GM23248 (cell line): ENCODE measurements at regions not wholly inside any gene's neighbourhood (a gene's known extent, or its start where the extent isn't known, plus 50 kb on each side); places are given as distances from the start of the nearest gene placed in this dataset.

Experiments used
- DNase-seq: peaks from one replicate; pipeline ENCODE4 v3.0.0-alpha.2; 2015
- H2AFZ ChIP-seq: fragments of 200-600 bp; sonication (generic); 2 replicates; pipeline ENCODE4 v1.6.1; 2016; ENCODE audit warnings: antibody characterized with exemption
- H3F3A ChIP-seq: fragments of 200-600 bp; sonication (generic); 2 replicates; pipeline ENCODE4 v1.6.1; 2016; ENCODE audit warnings: mild to moderate bottlenecking, antibody characterized with exemption, mixed run types; ENCODE audit not compliant: insufficient read depth
- H3K27ac ChIP-seq: fragments of 200-600 bp; sonication (generic); 2 replicates; pipeline ENCODE4 v1.5.1; 2016; ENCODE audit warnings: mild to moderate bottlenecking
- H3K27me3 ChIP-seq: fragments of 200-600 bp; sonication (generic); replicated peaks from 2 replicates; pipeline ENCODE4 v1.6.1; 2016; ENCODE audit warnings: mild to moderate bottlenecking; ENCODE audit not compliant: insufficient read depth
- H3K36me3 ChIP-seq: fragments of 200-600 bp; sonication (generic); 2 replicates; pipeline ENCODE4 v1.6.1; 2016; ENCODE audit warnings: low read depth, mild to moderate bottlenecking
- H3K4me1 ChIP-seq: fragments of 200-600 bp; sonication (generic); 2 replicates; pipeline ENCODE4 v1.6.1; 2016; ENCODE audit warnings: mild to moderate bottlenecking; ENCODE audit not compliant: insufficient read depth
- H3K4me2 ChIP-seq: fragments of 200-600 bp; sonication (generic); one replicate; pipeline ENCODE4 v1.6.1; 2016; ENCODE audit warnings: mild to moderate bottlenecking; ENCODE audit not compliant: unreplicated experiment
- H3K4me3 ChIP-seq: fragments of 200-600 bp; sonication (generic); 2 replicates; pipeline ENCODE4 v1.5.1; 2016; ENCODE audit warnings: mild to moderate bottlenecking
- H3K79me2 ChIP-seq: fragments of 200-600 bp; sonication (generic); 2 replicates; pipeline ENCODE4 v1.6.1; 2016; ENCODE audit warnings: mild to moderate bottlenecking; ENCODE audit not compliant: insufficient read depth
- H3K9ac ChIP-seq: fragments of 200-600 bp; sonication (generic); 2 replicates; pipeline ENCODE4 v1.6.1; 2016; ENCODE audit warnings: mild to moderate bottlenecking
- H3K9me2 ChIP-seq: fragments of 200-600 bp; sonication (generic); 2 replicates; pipeline ENCODE4 v1.6.1; 2016; ENCODE audit warnings: mixed run types, mild to moderate bottlenecking, moderate library complexity; ENCODE audit not compliant: insufficient read depth
- H3K9me3 ChIP-seq: fragments of 200-600 bp; sonication (generic); one replicate; pipeline ENCODE4 v1.6.1; 2017; ENCODE audit warnings: low read depth
- H4K20me1 ChIP-seq: fragments of 200-600 bp; sonication (generic); 2 replicates; pipeline ENCODE4 v1.6.0; 2016; ENCODE audit not compliant: insufficient read depth
- EZH2 ChIP-seq: fragments of 200-600 bp; sonication (generic); IDR thresholded peaks from 2 replicates; pipeline ENCODE4 v1.6.1; 2018; ENCODE audit warnings: antibody characterized with exemption, mild to moderate bottlenecking; ENCODE audit not compliant: insufficient read depth, poor library complexity, severe bottlenecking
- EZH2phosphoT487 ChIP-seq: fragments of 200-600 bp; sonication (generic); IDR thresholded peaks from 2 replicates; pipeline ENCODE4 v1.6.1; 2018; ENCODE audit warnings: antibody characterized with exemption, moderate library complexity, mild to moderate bottlenecking, low read depth; ENCODE audit not compliant: insufficient read depth
- WGBS, 2 experiments: methylation state at CpG; one replicate each; pipeline ENCODE4 v1.1.6; 2015 to 2017; ENCODE audit warnings: low lambda C conversion rate in 2 of 2, low coverage in 1 of 2; ENCODE audit errors: missing lambda C conversion rate in 2 of 2; 5-methylcytosine and 5-hydroxymethylcytosine counted together
- in situ Hi-C: fragments of 300-500 bp; cut with MboI; formaldehyde crosslinking; loops from 2 replicates; pipeline ENCODE4 v1.15.0; 2020

DNA sequence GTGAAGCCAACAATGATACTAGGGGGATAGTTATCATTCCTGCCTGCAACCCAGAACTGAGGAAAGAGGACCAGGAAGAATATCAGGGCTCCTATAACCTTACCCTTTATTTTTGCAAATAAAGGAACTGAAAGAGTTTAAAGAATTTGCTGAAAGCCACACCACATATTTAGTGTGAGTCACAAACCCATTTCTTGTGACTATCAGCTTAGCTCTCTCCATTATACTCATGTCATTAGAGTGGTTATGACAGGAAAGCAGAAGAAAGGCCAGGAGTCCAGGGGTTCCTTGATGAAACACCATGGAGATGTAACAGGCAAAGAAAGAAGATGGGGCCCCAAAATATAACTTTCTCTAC, 141.1 kb upstream of the SAMSN1 start:
- no peak overlapping the region for H2AFZ ChIP-seq
- no peaks in the 10 kb centered on the region for H4K20me1 ChIP-seq
- no peaks in the 10 kb centered on the region for H3F3A ChIP-seq
- peak; percentile 1 for DNase-seq
- no peak overlapping the region for H3K4me2 ChIP-seq
- H3K4me3 ChIP-seq, result no peak overlapping the region
- H3K36me3 ChIP-seq, result no peaks in the 10 kb centered on the region
- H3K9ac ChIP-seq, result no peak overlapping the region
- H3K4me1 ChIP-seq, result no peaks in the 10 kb centered on the region
- H3K27me3 ChIP-seq, result no peaks in the 10 kb centered on the region
- no peaks in the 10 kb centered on the region for H3K9me2 ChIP-seq
- in situ Hi-C loops, result no loop called here
- H3K9me3 ChIP-seq, result no peaks in the 10 kb centered on the region
- H3K79me2 ChIP-seq, result no peaks in the 10 kb centered on the region
- no peak overlapping the region for H3K27ac ChIP-seq
- no peak for TF ChIP-seq EZH2
- TF ChIP-seq EZH2phosphoT487, result no peak

- Histone ChIP-seq H3F3A (no peaks in the 10 kb centered on the region), H3K27me3 (no peaks in the 10 kb centered on the region), H3K79me2 (no peaks in the 10 kb centered on the region), H3K27ac (no peak overlapping the region), H3K4me3 (no peak overlapping the region), H2AFZ (no peak overlapping the region), H3K4me1 (no peaks in the 10 kb centered on the region), H3K9ac (no peak overlapping the region), H4K20me1 (no peaks in the 10 kb centered on the region), H3K9me3 (no peaks in the 10 kb centered on the region), H3K36me3 (no peaks in the 10 kb centered on the region), H3K9me2 (no peaks in the 10 kb centered on the region), H3K4me2 (no peak overlapping the region)
- DNase-seq, result no peak
- TF ChIP-seq EZH2, result no peak
- 34 to 42% methylated on average over 8 of the region's 8 CpGs for WGBS, 2 experiments
- in situ Hi-C loops, result no loop called here
These were observed 140.6 kb upstream of the SAMSN1 start for GRCh38 chr21:14686466-14687267.

GRCh38 chr21:14685568-14685967, 139.5 kb upstream of the SAMSN1 start:
- no peak overlapping the region for H3K4me2 ChIP-seq
- no peak overlapping the region for H3K27ac ChIP-seq
- H3K4me3 ChIP-seq, result no peak overlapping the region
- DNase-seq, result no peak
- WGBS, 2 experiments, result 6% methylated on average over 2 of the region's 2 CpGs
- H3K27me3 ChIP-seq, result no peaks in the 10 kb centered on the region
- no peaks in the 10 kb centered on the region for H3K79me2 ChIP-seq
- H3K4me1 ChIP-seq, result no peaks in the 10 kb centered on the region
- no peak for TF ChIP-seq EZH2
- no peak for TF ChIP-seq EZH2phosphoT487
- in situ Hi-C loops, result no loop called here
- no peak overlapping the region for H2AFZ ChIP-seq
- H3F3A ChIP-seq, result no peaks in the 10 kb centered on the region
- H3K9ac ChIP-seq, result no peak overlapping the region
- no peaks in the 10 kb centered on the region for H4K20me1 ChIP-seq
- no peaks in the 10 kb centered on the region for H3K36me3 ChIP-seq
- no peaks in the 10 kb centered on the region for H3K9me2 ChIP-seq
- H3K9me3 ChIP-seq, result no peaks in the 10 kb centered on the region

DNA sequence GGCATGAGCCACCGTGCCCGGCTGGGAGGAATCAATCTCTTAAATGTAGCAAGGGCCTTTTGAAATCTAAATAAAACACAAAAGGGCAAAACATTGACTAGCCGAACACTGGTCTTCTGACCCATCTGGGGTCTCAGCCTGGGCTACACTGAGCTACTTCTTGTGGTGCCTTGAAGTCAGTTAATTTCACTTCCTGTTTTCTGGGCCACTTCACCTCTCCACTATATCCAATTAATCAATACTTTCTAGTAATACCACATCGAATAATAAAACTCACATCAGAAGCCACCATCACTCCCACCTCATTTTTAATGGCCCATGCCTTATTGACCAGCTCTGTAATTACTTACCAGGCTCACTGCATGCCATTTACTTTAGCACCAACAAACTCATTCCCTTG, 138.0 kb upstream of the SAMSN1 start:
- no peak for DNase-seq
- no peak overlapping the region for H3K4me3 ChIP-seq
- no peaks in the 10 kb centered on the region for H3F3A ChIP-seq
- 60% methylated on average over 4 of the region's 4 CpGs for WGBS, 2 experiments
- no peaks in the 10 kb centered on the region for H4K20me1 ChIP-seq
- H2AFZ ChIP-seq, result no peak overlapping the region
- H3K4me2 ChIP-seq, result no peak overlapping the region
- H3K9me3 ChIP-seq, result no peaks in the 10 kb centered on the region
- H3K27ac ChIP-seq, result no peak overlapping the region
- H3K79me2 ChIP-seq, result no peaks in the 10 kb centered on the region
- H3K9me2 ChIP-seq, result no peaks in the 10 kb centered on the region
- no peaks in the 10 kb centered on the region for H3K36me3 ChIP-seq
- H3K27me3 ChIP-seq, result no peaks in the 10 kb centered on the region
- H3K4me1 ChIP-seq, result no peaks in the 10 kb centered on the region
- no peak overlapping the region for H3K9ac ChIP-seq
- TF ChIP-seq EZH2 (no peak), EZH2phosphoT487 (no peak)
- in situ Hi-C loops, result no loop called here

GRCh38 chr21:14683063-14683462, 136.9 kb upstream of the SAMSN1 start:
- Histone ChIP-seq H3K79me2 (no peaks in the 10 kb centered on the region), H3K27me3 (no peaks in the 10 kb centered on the region), H3K4me1 (no peaks in the 10 kb centered on the region), H3K4me2 (no peak overlapping the region), H3K9me2 (no peaks in the 10 kb centered on the region), H3K27ac (no peak overlapping the region), H3K9me3 (no peaks in the 10 kb centered on the region), H3K36me3 (no peaks in the 10 kb centered on the region), H2AFZ (no peak overlapping the region), H4K20me1 (no peaks in the 10 kb centered on the region), H3K4me3 (no peak overlapping the region), H3K9ac (no peak overlapping the region), H3F3A (no peaks in the 10 kb centered on the region)
- in situ Hi-C loops, result no loop called here
- no peak for DNase-seq
- TF ChIP-seq EZH2, result no peak
- no peak for TF ChIP-seq EZH2phosphoT487
